HG02678 (cell line): ENCODE measurements at regions not wholly inside any gene's neighbourhood (a gene's known extent, or its start where the extent isn't known, plus 50 kb on each side); places are given as distances from the start of the nearest gene placed in this dataset.
A peak's percentile ranks its signal among the peaks of the same experiment; 100 is the strongest.
"Not testable (repeated sequence)": the region's sequence is repeated elsewhere in the genome, so short reads cannot be mapped to it uniquely, and the experiment has no call there.

Source experiments
- ATAC-seq: cut with Tn5 transposase; IDR thresholded peaks from one replicate; pipeline ENCODE4 v1.9.1; 2021; ENCODE audit warnings: mild to moderate bottlenecking, moderate library complexity; ENCODE audit not compliant: unreplicated experiment

DNA sequence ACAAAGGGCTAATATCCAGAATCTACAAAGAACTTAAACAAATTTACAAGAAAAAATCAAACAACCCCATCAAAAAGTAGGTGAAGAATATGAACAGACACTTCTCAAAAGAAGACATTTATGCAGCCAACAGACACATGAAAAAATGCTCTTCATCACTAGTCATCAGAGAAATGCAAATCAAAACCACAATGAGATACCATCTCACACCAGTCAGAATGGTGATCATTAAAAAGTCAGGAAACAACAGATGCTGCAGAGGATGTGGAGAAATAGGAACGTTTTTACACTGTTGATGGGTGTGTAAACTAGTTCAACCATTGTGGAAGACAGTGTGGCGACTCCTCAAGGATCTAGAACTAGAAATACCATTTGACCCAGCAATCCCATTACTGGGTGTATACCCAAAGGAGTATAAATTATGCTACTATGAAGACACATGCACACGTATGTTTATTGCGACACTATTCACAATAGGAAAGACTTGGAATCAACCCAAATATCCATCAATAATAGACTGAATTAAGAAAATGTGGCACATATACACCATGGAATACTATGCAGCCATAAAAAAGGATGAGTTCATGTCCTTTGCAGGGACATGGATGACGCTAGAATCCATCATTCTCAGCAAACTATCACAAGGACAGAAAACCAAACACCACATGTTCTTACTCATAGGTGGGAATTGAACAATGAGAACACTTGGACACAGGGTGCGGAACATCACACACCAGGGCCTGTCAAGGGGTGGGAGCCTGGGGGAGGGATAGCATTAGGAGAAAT, 241.5 kb downstream of the KCNRG start:
- ATAC-seq, result not testable (repeated sequence)

GRCh38 chr13:50257646-50258045, 242.4 kb downstream of the KCNRG start:
- no peak for ATAC-seq

- no peak for ATAC-seq
Observed at GRCh38 chr13:50261130-50261901, 246.1 kb downstream of the KCNRG start.

DNA sequence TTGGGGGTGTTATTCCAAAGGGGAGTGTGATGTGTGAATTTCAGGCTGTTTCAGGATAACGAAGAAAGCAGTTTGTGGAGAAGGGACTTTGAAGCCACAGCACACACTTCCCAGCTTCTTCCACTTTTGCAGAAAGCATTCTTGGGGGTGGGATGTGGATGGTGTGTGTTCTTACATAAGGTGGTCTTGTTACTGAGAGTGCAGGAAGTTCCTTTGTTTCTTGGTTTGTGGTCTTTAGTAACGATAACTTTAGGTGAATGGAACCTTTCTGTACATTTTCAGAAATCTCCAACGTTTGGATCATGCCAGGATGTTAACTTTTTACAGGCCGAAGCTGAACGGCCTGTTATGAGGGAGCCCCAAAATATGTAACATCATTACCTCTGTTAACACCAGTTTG, 251.8 kb downstream of the KCNRG start:
- ATAC-seq, result no peak

- ATAC-seq, result no peak
Observed at GRCh38 chr13:50267917-50268316, 252.7 kb downstream of the KCNRG start.

DNA sequence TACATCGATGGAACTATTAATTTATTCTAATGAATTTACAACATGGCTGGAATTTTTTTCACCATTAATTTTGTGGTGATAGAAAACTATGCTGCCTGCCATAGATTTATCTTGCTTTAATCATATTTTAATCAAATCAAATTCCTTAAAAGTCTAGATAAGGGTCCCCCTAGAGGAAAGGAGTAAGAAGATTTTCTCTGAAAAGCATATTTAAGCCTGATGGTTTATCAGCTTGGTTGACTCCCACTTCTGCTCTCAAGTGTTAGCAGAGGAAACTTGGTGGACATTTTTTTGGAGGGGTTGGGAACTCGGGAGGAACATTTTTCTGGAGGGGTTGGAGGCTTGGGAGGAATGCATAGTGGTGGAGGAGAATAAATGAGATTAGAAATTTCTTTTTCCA, 253.3 kb downstream of the KCNRG start:
- no peak for ATAC-seq

GRCh38 chr13:50274181-50274580, 258.9 kb downstream of the KCNRG start:
- ATAC-seq, result no peak

DNA sequence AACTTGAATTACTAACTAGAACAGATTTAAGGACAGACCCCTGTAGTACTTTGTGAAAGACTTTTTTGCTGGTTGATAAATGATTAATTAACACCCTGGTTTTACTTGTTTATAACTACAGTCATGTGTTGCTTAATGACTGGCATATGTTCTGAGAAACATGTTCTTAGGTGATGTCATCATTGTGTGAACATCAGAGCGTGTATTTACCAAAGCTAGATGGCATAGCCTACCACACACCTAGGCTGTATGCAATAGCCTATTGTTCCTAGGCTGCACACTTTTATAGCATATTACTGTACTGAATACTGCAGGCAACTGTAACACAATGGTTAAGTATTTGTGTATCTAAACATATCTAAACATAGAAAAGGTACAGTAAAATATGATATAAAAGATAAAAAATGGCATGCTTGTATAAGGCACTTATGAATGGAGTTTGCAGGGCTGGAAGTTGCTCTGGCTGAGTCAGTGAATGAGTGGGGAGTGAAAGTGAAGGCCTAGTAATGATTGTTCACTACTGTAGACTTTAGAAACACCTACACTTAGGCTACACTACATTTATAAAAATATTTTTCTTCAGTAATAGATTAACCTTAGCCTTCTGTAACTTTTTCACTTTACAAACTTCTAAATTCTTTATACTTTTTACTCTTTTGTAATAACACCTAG, 260.3 kb downstream of the KCNRG start:
- ATAC-seq, result no peak

- no peak for ATAC-seq
Observed at GRCh38 chr13:50276550-50276949, 261.3 kb downstream of the KCNRG start.

- no peak for ATAC-seq
Observed at GRCh38 chr13:50277127-50277526, 261.9 kb downstream of the KCNRG start.

DNA sequence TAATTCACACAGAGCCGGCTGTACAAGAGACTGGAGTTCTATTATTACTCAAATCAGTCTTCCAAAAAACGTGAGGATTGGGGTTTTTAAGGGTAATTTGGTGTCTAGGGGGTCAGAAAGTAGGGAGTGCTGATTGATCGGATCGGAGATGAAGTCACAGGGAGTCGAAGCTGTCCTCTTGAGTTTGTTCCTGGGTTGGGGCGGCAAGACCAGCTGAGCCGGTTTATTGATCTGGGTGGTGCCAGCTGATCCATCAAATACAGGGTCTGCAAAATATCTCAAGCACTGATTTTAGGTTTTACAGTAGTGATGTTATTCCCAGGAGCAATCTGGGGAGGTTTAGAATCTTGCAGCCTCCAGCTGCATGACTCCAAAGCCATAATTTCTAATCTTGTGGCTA, 262.7 kb downstream of the KCNRG start:
- no peak for ATAC-seq

GRCh38 chr13:50280441-50280937, 265.2 kb downstream of the KCNRG start:
- ATAC-seq, result no peak

DNA sequence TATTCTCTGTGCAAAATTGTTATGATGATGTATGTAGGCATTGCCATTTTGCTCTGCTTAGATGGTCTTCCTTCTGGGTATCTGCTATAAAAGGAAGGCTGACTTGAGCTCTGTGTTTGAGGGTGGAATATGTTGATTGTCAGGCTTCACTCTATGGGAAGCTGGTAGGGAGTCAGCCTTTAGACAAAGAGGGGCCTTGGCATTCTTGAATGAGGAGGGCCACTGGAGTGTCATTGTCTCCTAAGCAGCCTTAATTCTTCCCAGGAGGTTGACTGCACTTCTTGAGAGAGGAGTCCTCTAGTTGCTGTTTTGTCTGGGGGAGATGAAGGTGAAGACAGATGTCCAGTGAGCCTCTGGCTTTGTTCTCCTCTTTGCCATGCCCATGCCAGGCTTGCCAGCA, 266.8 kb downstream of the KCNRG start:
- no peak for ATAC-seq

GRCh38 chr13:50283017-50283416, 267.8 kb downstream of the KCNRG start:
- no peak for ATAC-seq

DNA sequence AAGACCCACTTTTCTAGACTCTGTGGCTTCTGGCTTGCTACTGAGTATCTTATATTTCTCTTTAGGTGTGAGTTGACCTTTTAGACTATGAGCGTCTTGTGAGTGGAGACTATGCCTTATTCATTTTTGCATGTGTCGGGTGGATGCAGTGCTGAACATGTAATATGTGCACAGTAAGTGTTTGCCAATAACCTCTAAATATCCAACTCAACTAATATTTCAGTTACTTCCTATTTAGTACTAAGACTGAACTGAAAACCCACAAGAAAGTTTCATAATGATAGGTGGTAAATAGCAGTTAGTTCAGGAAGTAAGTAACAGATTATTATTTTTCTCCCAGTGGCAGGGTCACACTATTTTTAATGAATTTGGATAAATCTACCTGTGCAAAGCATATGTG, 269.3 kb downstream of the KCNRG start:
- peak; percentile 71 for ATAC-seq

- no peak for ATAC-seq
Observed at GRCh38 chr13:50285283-50285682, 270.0 kb downstream of the KCNRG start.

- no peak for ATAC-seq
Observed at GRCh38 chr13:50286324-50286723, 271.1 kb downstream of the KCNRG start.

DNA sequence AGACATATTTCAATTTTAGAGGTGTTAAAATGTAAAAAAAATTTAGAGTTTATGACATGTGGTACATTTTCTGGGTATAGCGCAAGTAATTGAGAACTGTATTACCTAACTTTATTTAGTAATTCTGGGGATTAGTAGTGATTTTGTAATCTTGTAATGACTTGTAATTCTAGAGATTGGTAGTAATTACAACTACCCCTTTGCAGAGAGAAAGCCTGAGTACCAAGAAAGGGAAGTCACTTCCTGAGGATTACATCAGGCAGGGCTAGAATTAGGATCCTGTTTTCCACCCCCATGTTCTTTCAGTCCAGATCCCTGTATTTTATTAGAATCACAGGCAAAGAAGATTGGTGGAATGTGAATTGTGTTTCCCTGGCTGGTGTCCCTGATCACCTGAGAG, 274.9 kb downstream of the KCNRG start:
- no peak for ATAC-seq

GRCh38 chr13:50291611-50292010, 276.4 kb downstream of the KCNRG start:
- no peak for ATAC-seq

DNA sequence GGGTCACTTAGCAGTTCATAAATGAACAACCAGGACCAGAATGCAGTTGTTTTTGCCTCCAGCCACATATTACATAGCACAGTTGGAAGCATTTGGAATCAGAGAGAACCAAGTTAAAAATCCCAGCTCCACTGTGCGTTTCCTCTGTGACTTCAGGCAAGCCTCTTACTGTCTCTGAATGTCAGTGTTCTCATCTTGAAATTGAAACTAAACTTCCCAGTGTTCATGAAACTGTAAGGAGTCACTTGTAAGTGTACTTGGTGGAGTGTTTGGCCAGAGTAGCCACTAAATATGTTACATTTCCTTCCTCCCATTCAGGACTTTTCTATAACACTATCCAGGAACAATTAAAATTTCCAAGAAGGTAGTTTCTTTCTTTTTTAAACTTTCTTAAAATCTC, 276.8 kb downstream of the KCNRG start:
- ATAC-seq, result no peak

DNA sequence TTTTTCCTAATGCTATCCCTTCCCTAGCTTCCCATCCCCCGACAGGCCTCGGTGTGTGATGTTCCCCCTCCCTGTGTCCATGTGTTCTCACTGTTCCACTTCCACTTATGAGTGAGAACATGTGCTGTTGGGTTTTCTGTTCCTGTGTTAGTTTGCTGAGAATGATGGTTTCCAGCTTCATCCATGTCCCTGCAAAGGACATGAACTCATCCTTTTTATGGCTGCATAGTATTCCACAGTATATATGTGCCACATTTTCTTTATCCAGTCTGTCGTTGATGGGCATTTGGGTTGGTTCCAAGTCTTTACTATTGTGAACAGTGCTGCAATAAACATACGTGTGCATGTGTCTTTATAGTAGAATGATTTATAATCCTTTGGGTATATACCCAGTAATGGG, 279.2 kb downstream of the KCNRG start:
- ATAC-seq, result not testable (repeated sequence)
